OCI-LY3 (cell line): ENCODE measurements at regions not wholly inside any gene's neighbourhood (a gene's known extent, or its start where the extent isn't known, plus 50 kb on each side); places are given as distances from the start of the nearest gene placed in this dataset.

Experiments used
- H2AFZ ChIP-seq: fragments of 200-600, 300-600 bp; shearing (Covaris generic); 2 replicates; pipeline ENCODE4 v1.6.0; 2014; ENCODE audit warnings: antibody characterized with exemption, low read depth, low read length
- H3K27ac ChIP-seq: fragments of 200-600, 300-600 bp; sonication (generic); 2 replicates; pipeline ENCODE4 v1.5.1; 2014; ENCODE audit warnings: mild to moderate bottlenecking, low read length, moderate library complexity, mixed read lengths
- H3K27me3 ChIP-seq: fragments of 200-600, 300-600 bp; sonication (generic); 2 replicates; pipeline ENCODE4 v1.6.1; 2014; ENCODE audit warnings: low read depth, low read length, mixed read lengths
- H3K36me3 ChIP-seq: fragments of 200-600, 300-600 bp; sonication (generic); replicated peaks from 2 replicates; pipeline ENCODE3; 2014; ENCODE audit warnings: low read depth, low read length, mixed read lengths
- H3K4me1 ChIP-seq: fragments of 300-600, 200-600 bp; sonication (generic); 2 replicates; pipeline ENCODE4 v1.6.1; 2014; ENCODE audit warnings: low read length, mixed read lengths
- H3K4me2 ChIP-seq: fragments of 200-600, 300-600 bp; sonication (generic); 2 replicates; pipeline ENCODE4 v1.6.1; 2014; ENCODE audit warnings: low read length, mixed read lengths
- H3K4me3 ChIP-seq: fragments of 300-600, 200-600 bp; sonication (generic); 2 replicates; pipeline ENCODE4 v1.5.1; 2014; ENCODE audit warnings: antibody characterized with exemption, mild to moderate bottlenecking, low read length, moderate library complexity
- H3K79me2 ChIP-seq: fragments of 300-600, 200-600 bp; shearing (Covaris generic); 2 replicates; pipeline ENCODE4 v1.6.1; 2014; ENCODE audit warnings: mild to moderate bottlenecking, low read length, mixed read lengths
- H3K9ac ChIP-seq: fragments of 300-600, 200-600 bp; shearing (Covaris generic); 2 replicates; pipeline ENCODE4 v1.6.0; 2014; ENCODE audit warnings: mild to moderate bottlenecking, low read length, moderate library complexity
- H3K9me3 ChIP-seq: fragments of 200-600, 300-600 bp; shearing (Covaris generic); 2 replicates; pipeline ENCODE4 v1.6.1; 2014; ENCODE audit warnings: low read length, mixed read lengths; ENCODE audit not compliant: insufficient read depth
- H4K20me1 ChIP-seq: fragments of 200-600, 300-600 bp; sonication (generic); 2 replicates; pipeline ENCODE4 v1.6.1; 2016; ENCODE audit warnings: low read length, mixed read lengths; ENCODE audit not compliant: insufficient read depth
- EZH2phosphoT487 ChIP-seq: fragments of 200-600 bp; shearing (Covaris generic); IDR thresholded peaks from 2 replicates; pipeline ENCODE4 v1.6.1; 2018; ENCODE audit warnings: antibody characterized with exemption, mixed run types, low read depth
- TF ChIP-seq, protein P1 (sequence below): fragments of 200-600, 300-600 bp; sonication (generic); IDR thresholded peaks from 2 replicates; pipeline ENCODE4 v1.5.1; 2014; ENCODE audit warnings: antibody characterized with exemption, low read length, low read depth

DNA sequence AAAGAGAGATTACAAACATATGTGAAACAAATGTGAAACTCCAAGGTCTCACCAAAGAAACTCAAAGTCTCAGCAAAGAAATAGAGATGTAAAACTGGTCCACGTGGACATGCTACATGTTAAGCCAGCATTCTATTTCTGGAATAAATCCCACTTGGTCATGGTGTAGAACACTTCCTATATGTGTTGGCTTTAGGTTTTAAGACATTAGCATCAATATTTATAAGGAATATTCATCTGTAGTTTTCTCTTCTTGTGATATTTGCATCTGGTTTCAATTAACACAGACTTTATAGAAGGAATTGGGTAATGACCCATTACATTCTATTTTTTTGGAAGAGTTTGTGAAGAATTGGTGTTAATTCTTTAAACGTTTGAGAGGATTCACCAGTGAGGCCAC, 133.1 kb downstream of the COPS8 start:
- Histone ChIP-seq H3K27ac (no peak overlapping the region), H3K4me2 (no peak overlapping the region), H3K79me2 (no peaks in the 10 kb centered on the region), H2AFZ (no peak overlapping the region), H3K9ac (no peak overlapping the region), H4K20me1 (no peaks in the 10 kb centered on the region), H3K36me3 (no peaks in the 10 kb centered on the region), H3K4me3 (no peak overlapping the region), H3K4me1 (no peaks in the 10 kb centered on the region), H3K27me3 (no peaks in the 10 kb centered on the region), H3K9me3 (no peaks in the 10 kb centered on the region)
- TF ChIP-seq EZH2phosphoT487, result no peak
- TF ChIP-seq, protein P1, sequence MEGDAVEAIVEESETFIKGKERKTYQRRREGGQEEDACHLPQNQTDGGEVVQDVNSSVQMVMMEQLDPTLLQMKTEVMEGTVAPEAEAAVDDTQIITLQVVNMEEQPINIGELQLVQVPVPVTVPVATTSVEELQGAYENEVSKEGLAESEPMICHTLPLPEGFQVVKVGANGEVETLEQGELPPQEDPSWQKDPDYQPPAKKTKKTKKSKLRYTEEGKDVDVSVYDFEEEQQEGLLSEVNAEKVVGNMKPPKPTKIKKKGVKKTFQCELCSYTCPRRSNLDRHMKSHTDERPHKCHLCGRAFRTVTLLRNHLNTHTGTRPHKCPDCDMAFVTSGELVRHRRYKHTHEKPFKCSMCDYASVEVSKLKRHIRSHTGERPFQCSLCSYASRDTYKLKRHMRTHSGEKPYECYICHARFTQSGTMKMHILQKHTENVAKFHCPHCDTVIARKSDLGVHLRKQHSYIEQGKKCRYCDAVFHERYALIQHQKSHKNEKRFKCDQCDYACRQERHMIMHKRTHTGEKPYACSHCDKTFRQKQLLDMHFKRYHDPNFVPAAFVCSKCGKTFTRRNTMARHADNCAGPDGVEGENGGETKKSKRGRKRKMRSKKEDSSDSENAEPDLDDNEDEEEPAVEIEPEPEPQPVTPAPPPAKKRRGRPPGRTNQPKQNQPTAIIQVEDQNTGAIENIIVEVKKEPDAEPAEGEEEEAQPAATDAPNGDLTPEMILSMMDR, result no peak

DNA sequence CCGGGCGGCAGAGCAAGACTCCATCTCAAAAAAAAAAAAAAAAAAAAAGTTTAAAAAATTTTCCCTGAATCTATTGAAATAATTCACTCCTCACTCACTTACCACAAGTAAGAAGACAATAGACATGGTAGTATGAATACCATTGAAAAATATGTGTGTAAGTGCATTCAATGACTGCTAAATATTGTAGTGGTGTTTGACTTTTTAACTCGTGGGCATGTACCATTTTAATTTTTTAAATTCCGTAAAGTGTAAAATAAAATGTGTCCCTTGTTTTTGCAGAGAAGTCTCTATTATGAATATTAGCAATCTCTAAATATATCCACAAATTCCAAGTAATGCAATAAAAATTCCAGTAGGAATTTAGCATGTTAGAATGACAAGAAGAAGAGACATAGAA, 134.1 kb downstream of the COPS8 start:
- Histone ChIP-seq H3K9ac (no peak overlapping the region), H3K4me1 (no peaks in the 10 kb centered on the region), H3K4me2 (no peak overlapping the region), H3K27ac (no peak overlapping the region), H3K79me2 (no peaks in the 10 kb centered on the region), H3K27me3 (no peaks in the 10 kb centered on the region), H3K4me3 (no peak overlapping the region), H2AFZ (no peak overlapping the region), H4K20me1 (no peaks in the 10 kb centered on the region), H3K36me3 (no peaks in the 10 kb centered on the region), H3K9me3 (no peaks in the 10 kb centered on the region)
- no peak for TF ChIP-seq EZH2phosphoT487
- TF ChIP-seq, protein P1, result no peak

DNA sequence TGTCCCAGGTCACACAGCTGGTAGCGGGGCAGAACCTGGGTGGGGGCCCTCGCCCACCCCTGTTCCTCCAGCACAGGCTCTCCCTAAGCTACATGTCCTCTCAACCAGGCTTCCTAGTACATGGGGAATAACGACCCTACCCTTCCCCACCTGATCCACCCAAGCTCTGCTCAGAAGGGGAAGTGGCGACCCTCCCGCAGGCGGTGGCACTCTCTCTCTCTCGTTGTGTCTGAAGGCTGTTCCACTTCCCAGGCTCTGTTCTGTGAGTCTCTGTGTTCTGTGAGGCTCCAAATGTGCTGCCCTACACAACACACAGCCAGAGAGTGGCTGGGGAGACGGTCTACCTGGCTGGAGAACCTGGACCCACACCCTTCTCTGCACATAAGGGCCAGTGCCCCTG, 135.8 kb downstream of the COPS8 start:
- H3K27me3 ChIP-seq, result no peaks in the 10 kb centered on the region
- no peak overlapping the region for H2AFZ ChIP-seq
- H4K20me1 ChIP-seq, result no peaks in the 10 kb centered on the region
- no peaks in the 10 kb centered on the region for H3K36me3 ChIP-seq
- H3K4me1 ChIP-seq, result no peaks in the 10 kb centered on the region
- TF ChIP-seq EZH2phosphoT487, result no peak
- TF ChIP-seq, protein P1, result no peak
- no peak overlapping the region for H3K4me3 ChIP-seq
- H3K27ac ChIP-seq, result no peak overlapping the region
- no peak overlapping the region for H3K9ac ChIP-seq
- H3K9me3 ChIP-seq, result no peaks in the 10 kb centered on the region
- H3K4me2 ChIP-seq, result no peak overlapping the region
- H3K79me2 ChIP-seq, result no peaks in the 10 kb centered on the region

DNA sequence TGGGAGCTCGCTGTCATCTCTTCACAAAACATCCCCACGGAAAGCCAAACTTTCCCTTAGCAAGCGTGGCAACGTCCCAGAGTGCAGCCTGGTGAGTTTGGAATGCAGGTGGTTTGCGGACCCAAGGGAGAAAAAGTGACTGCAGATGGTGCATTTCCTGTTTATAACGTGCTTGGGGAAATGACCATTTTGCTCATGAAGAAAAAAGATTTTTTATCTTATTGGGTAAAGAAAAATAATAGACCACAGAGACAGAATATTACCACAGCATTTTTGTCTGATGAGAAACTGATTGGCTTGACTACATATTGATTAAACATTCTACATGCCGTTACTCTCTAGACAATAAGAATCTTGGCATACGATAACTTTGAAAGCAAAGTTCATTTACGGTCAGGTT, 136.5 kb downstream of the COPS8 start:
- no peak overlapping the region for H2AFZ ChIP-seq

More for the DNA sequence above, 136.5 kb downstream of the COPS8 start:
- Histone ChIP-seq H3K27ac (no peak overlapping the region), H3K9ac (no peak overlapping the region), H3K9me3 (no peaks in the 10 kb centered on the region), H4K20me1 (no peaks in the 10 kb centered on the region), H3K4me3 (no peak overlapping the region), H3K4me1 (no peaks in the 10 kb centered on the region), H3K27me3 (no peaks in the 10 kb centered on the region), H3K79me2 (no peaks in the 10 kb centered on the region), H3K36me3 (no peaks in the 10 kb centered on the region), H3K4me2 (no peak overlapping the region)
- TF ChIP-seq EZH2phosphoT487, result no peak
- TF ChIP-seq, protein P1, result no peak
